Common myeloid progenitor, CD34-positive (primary cell): ENCODE measurements at regions not wholly inside any gene's neighbourhood (a gene's known extent, or its start where the extent isn't known, plus 50 kb on each side); places are given as distances from the start of the nearest gene placed in this dataset.

Experiments
- CTCF ChIA-PET: fragments of 350-600 bp; sonication (Branson Sonifier 250); formaldehyde crosslinking; loops from one replicate; lab custom pipeline; 2021; ENCODE audit warnings: antibody characterized with exemption; lab: Charles Lee
- POLR2A ChIA-PET: fragments of 350-600 bp; sonication (Branson Sonifier 250); formaldehyde crosslinking; loops from one replicate; lab custom pipeline; 2021; ENCODE audit warnings: antibody characterized with exemption; lab: Charles Lee
- DNase-seq, 3 donors: peaks; one replicate each; pipeline versions ENCODE4 v3.0.0 to v3.0.0-alpha.2; 2013
- H3K27ac ChIP-seq, 2 experiments: 1 replicate in 1 of 2; 2 replicates in 1 of 2; pipeline ENCODE4 v1.7.0; 2013; ENCODE audit warnings: inconsistent platforms in 2 of 2, low read length in 2 of 2, mild to moderate bottlenecking in 2 of 2, low read depth in 1 of 2, moderate library complexity in 1 of 2; ENCODE audit not compliant: severe bottlenecking in 2 of 2, insufficient read depth in 1 of 2, poor library complexity in 1 of 2
- H3K27me3 ChIP-seq, 5 experiments: replicated peaks in 2 of 5; 1 replicate in 3 of 5; 2 replicates in 2 of 5; pipeline versions ENCODE4 v1.6.1 to v1.7.0; 2013; ENCODE audit warnings: low read length in 4 of 5, mild to moderate bottlenecking in 2 of 5, moderate library complexity in 2 of 5, inconsistent platforms in 1 of 5; ENCODE audit not compliant: insufficient read depth in 5 of 5, control insufficient read depth in 4 of 5
- H3K36me3 ChIP-seq, 4 experiments: 1 replicate in 2 of 4; 2 replicates in 2 of 4; pipeline versions ENCODE4 v1.6.1 to v1.7.0; 2013; ENCODE audit warnings: low read length in 3 of 4, control low read depth in 1 of 4, mild to moderate bottlenecking in 1 of 4; ENCODE audit not compliant: control insufficient read depth in 4 of 4, insufficient read depth in 4 of 4
- H3K4me1 ChIP-seq, 4 experiments: 1 replicate in 3 of 4; 2 replicates in 1 of 4; pipeline versions ENCODE4 v1.6.1 to v1.7.1; 2013; ENCODE audit warnings: low read length in 3 of 4, mild to moderate bottlenecking in 3 of 4, control low read depth in 1 of 4, inconsistent platforms in 1 of 4, moderate library complexity in 1 of 4; ENCODE audit not compliant: control insufficient read depth in 4 of 4, insufficient read depth in 4 of 4; ENCODE audit errors: control extremely low read depth in 1 of 4
- H3K4me3 ChIP-seq, 7 experiments: 1 replicate in 4 of 7; 2 replicates in 3 of 7; pipeline versions ENCODE4 v1.5.1 to v1.7.0; 2013; ENCODE audit warnings: mild to moderate bottlenecking in 7 of 7, low read length in 6 of 7, moderate library complexity in 6 of 7, inconsistent platforms in 2 of 7, low read depth in 2 of 7, control low read depth in 1 of 7; ENCODE audit not compliant: insufficient read depth in 4 of 7, control insufficient read depth in 1 of 7; ENCODE audit errors: extremely low read depth in 1 of 7
- H3K9me3 ChIP-seq, 5 experiments: 1 replicate in 4 of 5; 2 replicates in 1 of 5; pipeline versions ENCODE4 v1.6.1 to v1.7.1; 2013; ENCODE audit warnings: low read length in 4 of 5, mild to moderate bottlenecking in 2 of 5, inconsistent platforms in 1 of 5, low read depth in 1 of 5, moderate library complexity in 1 of 5; ENCODE audit not compliant: control insufficient read depth in 4 of 5, insufficient read depth in 2 of 5; ENCODE audit errors: control extremely low read depth in 1 of 5
- WGBS: methylation state at CpG from one replicate; pipeline ENCODE4 v1.1.5; 2013; ENCODE audit not compliant: insufficient coverage; 5-methylcytosine and 5-hydroxymethylcytosine counted together

DNA sequence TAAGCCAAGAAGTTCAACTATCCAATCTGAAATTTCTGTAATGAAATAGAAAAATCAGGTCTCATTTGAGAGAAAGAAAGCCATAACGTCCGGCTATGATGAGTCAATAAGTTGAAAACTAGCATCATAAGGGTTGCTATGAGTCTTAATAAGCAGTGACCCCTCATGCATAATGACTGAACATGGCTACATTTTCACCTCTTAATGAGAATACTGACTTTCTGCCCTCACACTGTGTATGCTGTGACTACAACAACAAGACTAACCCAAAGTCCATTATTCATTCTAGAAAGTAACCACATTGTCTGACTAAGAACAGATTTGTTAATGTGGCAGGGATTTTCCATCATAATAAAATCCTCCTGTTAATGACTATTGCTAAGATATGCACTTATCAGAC lies 884.0 kb upstream of the CADM2 start:
- H3K27me3 ChIP-seq = no peaks in the 10 kb centered on the region
- no peak overlapping the region for H3K4me3 ChIP-seq
- H3K9me3 ChIP-seq = no peaks in the 10 kb centered on the region
- POLR2A ChIA-PET = no interaction called here
- CTCF ChIA-PET = no interaction called here
- H3K4me1 ChIP-seq = no peaks in the 10 kb centered on the region
- no peak for DNase-seq
- WGBS = 100% methylated on average over 1 of the region's 2 CpGs
- no peaks in the 10 kb centered on the region for H3K36me3 ChIP-seq
- no peak overlapping the region for H3K27ac ChIP-seq

DNA sequence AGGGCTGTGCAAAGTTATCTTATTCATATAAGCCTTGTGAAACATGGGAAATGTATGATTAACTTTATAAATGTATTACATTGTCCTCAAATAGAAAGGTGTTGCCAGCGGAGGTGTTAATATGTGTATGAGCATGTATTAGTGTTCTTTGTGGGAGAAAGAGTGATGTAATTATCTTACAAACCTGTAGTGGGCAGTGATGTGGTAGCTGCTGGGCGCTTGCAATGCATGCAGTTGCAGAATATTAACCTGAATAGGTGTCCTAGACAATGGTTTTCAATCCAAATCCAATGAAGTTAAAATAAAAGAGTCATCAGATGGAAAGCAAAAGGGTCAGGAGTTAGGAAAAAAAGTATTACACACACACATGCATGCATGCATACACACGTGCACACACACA lies 881.3 kb upstream of the CADM2 start:
- H3K27ac ChIP-seq = no peak overlapping the region
- no peaks in the 10 kb centered on the region for H3K4me1 ChIP-seq
- H3K4me3 ChIP-seq = no peak overlapping the region
- ChIA-PET CTCF (no interaction called here), POLR2A (no interaction called here)
- H3K9me3 ChIP-seq = no peaks in the 10 kb centered on the region
- DNase-seq = no peak
- H3K27me3 ChIP-seq = no peaks in the 10 kb centered on the region
- H3K36me3 ChIP-seq = no peaks in the 10 kb centered on the region
- 83% methylated on average over 1 of the region's 3 CpGs for WGBS

DNA sequence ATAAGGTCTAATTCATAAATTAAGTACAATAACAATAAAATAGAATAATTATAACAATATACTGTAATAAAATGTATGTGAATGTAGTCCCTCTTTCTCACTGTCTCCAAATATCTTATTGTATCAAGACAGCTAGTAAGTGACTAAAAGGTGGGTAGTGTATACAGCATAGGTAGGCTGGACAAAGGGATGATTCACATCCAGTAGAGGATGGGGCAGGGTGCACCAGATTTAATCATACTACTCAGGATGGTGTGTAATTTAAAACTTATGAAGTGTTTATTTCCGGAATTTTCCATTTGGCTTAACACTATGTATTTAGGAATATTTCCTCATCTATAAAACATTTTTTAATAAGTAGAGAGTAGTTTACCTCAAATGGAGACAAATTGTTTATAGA lies 876.1 kb upstream of the CADM2 start:
- WGBS = no CpG with 5 or more reads among the region's 1 CpG
- CTCF ChIA-PET = no interaction called here

DNA sequence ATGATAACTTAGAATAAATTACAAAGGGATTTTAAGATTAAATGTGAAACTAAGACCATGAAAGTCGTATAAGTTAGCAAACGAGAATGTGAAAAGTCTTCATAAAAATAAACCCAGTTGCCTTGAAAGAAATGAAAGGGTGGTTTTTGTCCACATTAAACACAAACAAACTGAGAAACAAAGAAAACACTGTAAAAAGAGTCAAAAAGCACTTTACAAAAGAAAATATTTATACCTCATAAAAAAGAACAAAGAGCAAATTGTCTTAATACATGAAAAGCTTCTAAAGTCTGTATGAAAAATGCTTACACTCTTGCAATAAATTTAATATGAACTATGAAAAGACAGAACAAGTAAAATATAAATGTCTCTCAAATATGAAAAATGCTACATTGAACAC lies 865.9 kb upstream of the CADM2 start:
- Histone ChIP-seq H3K27me3 (no peaks in the 10 kb centered on the region), H3K4me3 (no peak overlapping the region), H3K36me3 (no peaks in the 10 kb centered on the region), H3K4me1 (no peaks in the 10 kb centered on the region), H3K27ac (no peak overlapping the region), H3K9me3 (no peaks in the 10 kb centered on the region)
- DNase-seq = no peak
- ChIA-PET CTCF (no interaction called here), POLR2A (no interaction called here)
- no CpG with 5 or more reads among the region's 2 CpGs for WGBS

More for the DNA sequence above, 876.1 kb upstream of the CADM2 start:
- POLR2A ChIA-PET = no interaction called here
- H3K4me1 ChIP-seq = no peaks in the 10 kb centered on the region
- no peaks in the 10 kb centered on the region for H3K27me3 ChIP-seq
- H3K9me3 ChIP-seq = no peaks in the 10 kb centered on the region
- H3K4me3 ChIP-seq = no peak overlapping the region
- H3K27ac ChIP-seq = no peak overlapping the region
- no peaks in the 10 kb centered on the region for H3K36me3 ChIP-seq
- DNase-seq = no peak

DNA sequence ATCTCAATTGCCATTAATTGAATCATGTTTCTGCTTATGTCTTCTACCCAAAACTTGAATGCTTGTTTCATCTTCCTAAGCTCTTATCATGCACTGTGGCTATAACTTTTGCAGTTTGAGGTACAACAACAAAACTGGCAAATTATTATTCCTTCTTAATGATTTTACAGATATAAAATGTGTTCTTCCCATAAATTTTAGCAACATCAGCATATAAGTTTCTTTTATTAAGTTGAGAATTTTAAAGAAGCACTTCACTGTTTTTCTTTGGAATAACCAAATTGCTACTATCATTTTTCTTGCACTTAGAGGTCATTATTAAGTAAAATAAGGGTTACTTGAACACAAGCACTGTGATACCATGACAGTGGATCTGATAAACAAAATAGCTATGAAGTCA lies 862.6 kb upstream of the CADM2 start:
- Histone ChIP-seq H3K4me3 (no peak overlapping the region), H3K36me3 (no peaks in the 10 kb centered on the region), H3K27ac (no peak overlapping the region), H3K27me3 (no peaks in the 10 kb centered on the region), H3K9me3 (no peaks in the 10 kb centered on the region), H3K4me1 (no peaks in the 10 kb centered on the region)
- POLR2A ChIA-PET = no interaction called here
- DNase-seq = no peak
- CTCF ChIA-PET = no interaction called here

DNA sequence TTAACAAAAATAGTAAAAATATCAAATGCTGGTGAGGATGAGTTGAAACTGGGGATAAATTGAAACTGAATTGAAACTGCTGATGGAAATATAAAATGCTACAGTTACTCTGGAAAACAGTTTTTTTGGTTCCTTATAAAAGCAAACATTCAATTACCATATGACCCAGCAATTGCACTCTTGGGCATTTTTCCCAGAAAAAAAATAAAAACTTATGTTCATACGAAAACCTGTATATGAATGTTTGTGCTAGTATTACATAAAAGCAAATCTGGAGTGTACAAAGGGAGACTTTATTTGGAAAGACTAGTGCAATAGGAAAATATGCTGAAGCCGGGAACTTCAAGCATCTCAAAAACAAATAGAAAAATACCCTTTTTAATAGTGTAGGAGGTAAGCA lies 857.9 kb upstream of the CADM2 start:
- WGBS = no CpG with 5 or more reads among the region's 2 CpGs
- DNase-seq = no peak
- Histone ChIP-seq H3K36me3 (no peaks in the 10 kb centered on the region), H3K27me3 (no peaks in the 10 kb centered on the region), H3K4me3 (no peak overlapping the region), H3K27ac (no peak overlapping the region), H3K9me3 (no peaks in the 10 kb centered on the region), H3K4me1 (no peaks in the 10 kb centered on the region)
- CTCF ChIA-PET = no interaction called here
- POLR2A ChIA-PET = no interaction called here

DNA sequence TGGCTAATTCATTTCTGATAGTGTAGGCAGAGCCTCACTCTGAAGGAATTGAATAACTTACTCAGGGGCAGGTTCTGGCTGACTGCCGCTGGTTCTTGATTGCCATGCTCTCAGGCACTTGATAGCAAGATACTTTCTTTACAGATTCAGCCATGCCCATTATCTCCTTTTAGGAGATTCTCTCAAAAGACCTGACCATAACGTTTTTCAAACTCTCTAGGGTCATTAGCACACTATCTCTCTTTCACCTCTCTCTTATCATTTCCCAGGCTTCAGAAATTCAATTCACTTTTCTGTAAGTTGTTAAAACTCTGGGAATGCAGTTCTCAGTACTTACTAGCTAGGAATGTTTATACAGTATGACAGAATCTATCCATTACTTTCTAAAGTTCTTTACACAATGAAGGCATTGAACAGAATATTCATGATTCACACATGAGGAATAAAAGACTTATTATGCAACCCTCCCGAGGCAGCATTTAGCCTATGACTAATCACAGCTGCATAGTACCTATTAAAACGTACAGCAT lies 850.3 kb upstream of the CADM2 start:
- 31% methylated on average over 3 of the region's 4 CpGs for WGBS
- no peaks in the 10 kb centered on the region for H3K4me1 ChIP-seq
- POLR2A ChIA-PET = no interaction called here
- no peak overlapping the region for H3K27ac ChIP-seq
- no peaks in the 10 kb centered on the region for H3K9me3 ChIP-seq
- no peak for DNase-seq
- no peaks in the 10 kb centered on the region for H3K36me3 ChIP-seq
- no peak overlapping the region for H3K4me3 ChIP-seq
- no peaks in the 10 kb centered on the region for H3K27me3 ChIP-seq
- CTCF ChIA-PET = no interaction called here
